Spinal cord (tissue), 9 donors: ENCODE measurements at regions not wholly inside any gene's neighbourhood (a gene's known extent, or its start where the extent isn't known, plus 50 kb on each side); places are given as distances from the start of the nearest gene placed in this dataset.
"Not testable (repeated sequence)": the region's sequence is repeated elsewhere in the genome, so short reads cannot be mapped to it uniquely, and the experiment has no call there.

ENCODE experiments used
- DNase-seq, 6 donors: peaks; one replicate each; pipeline versions ENCODE4 v3.0.0 to v3.0.0-alpha.2; 2013 to 2015; ENCODE audit warnings: low spot score in 6 of 6, low read depth in 4 of 6
- H3K27ac ChIP-seq: one replicate; pipeline ENCODE4 v1.5.1; 2013; ENCODE audit warnings: low read depth, low read length, control low read depth
- H3K27me3 ChIP-seq: one replicate; pipeline ENCODE4 v1.6.1; 2013; ENCODE audit warnings: low read length; ENCODE audit not compliant: control insufficient read depth, insufficient read depth
- H3K36me3 ChIP-seq: one replicate; pipeline ENCODE4 v1.6.1; 2013; ENCODE audit warnings: low read length; ENCODE audit not compliant: control insufficient read depth, insufficient read depth
- H3K4me1 ChIP-seq: one replicate; pipeline ENCODE4 v1.6.1; 2013; ENCODE audit warnings: low read length; ENCODE audit not compliant: control insufficient read depth, insufficient read depth
- H3K4me3 ChIP-seq: one replicate; pipeline ENCODE4 v1.5.1; 2013; ENCODE audit warnings: low read depth, low read length, control low read depth
- H3K9me3 ChIP-seq: one replicate; pipeline ENCODE4 v1.6.1; 2013; ENCODE audit warnings: low read length; ENCODE audit not compliant: control insufficient read depth, insufficient read depth
- WGBS: methylation state at CpG from one replicate; pipeline ENCODE4 v1.1.5; 2013; ENCODE audit warnings: missing lambda C conversion rate; ENCODE audit not compliant: insufficient coverage; 5-methylcytosine and 5-hydroxymethylcytosine counted together
- donor health status: healthy.

- peaks cover 2% of the 10 kb centered on the region for H3K27me3 ChIP-seq
- WGBS = 90% methylated on average over 3 of the region's 3 CpGs
Observed at GRCh38 chr11:44471603-44472002, 93.9 kb upstream of the CD82 start.

GRCh38 chr11:44472916-44473315, 92.5 kb upstream of the CD82 start:
- DNase-seq = no peak
- Histone ChIP-seq H3K4me1 (no peaks in the 10 kb centered on the region), H3K27me3 (peaks cover 2% of the 10 kb centered on the region), H3K36me3 (no peaks in the 10 kb centered on the region), H3K9me3 (no peaks in the 10 kb centered on the region), H3K27ac (no peak overlapping the region), H3K4me3 (no peak overlapping the region)
- 71% methylated on average over 4 of the region's 4 CpGs for WGBS

More at GRCh38 chr11:44471603-44472002, 93.9 kb upstream of the CD82 start:
- H3K9me3 ChIP-seq = no peaks in the 10 kb centered on the region
- no peak overlapping the region for H3K27ac ChIP-seq
- H3K36me3 ChIP-seq = no peaks in the 10 kb centered on the region
- no peak for DNase-seq
- H3K4me1 ChIP-seq = no peaks in the 10 kb centered on the region
- H3K4me3 ChIP-seq = no peak overlapping the region

GRCh38 chr11:44474702-44475101, 90.8 kb upstream of the CD82 start:
- DNase-seq = no peak
- Histone ChIP-seq H3K4me3 (no peak overlapping the region), H3K36me3 (no peaks in the 10 kb centered on the region), H3K9me3 (no peaks in the 10 kb centered on the region), H3K4me1 (no peaks in the 10 kb centered on the region), H3K27me3 (peaks cover 2% of the 10 kb centered on the region), H3K27ac (no peak overlapping the region)
- WGBS = 95% methylated on average over 5 of the region's 5 CpGs

GRCh38 chr11:44475114-44475686, 90.3 kb upstream of the CD82 start:
- no peaks in the 10 kb centered on the region for H3K9me3 ChIP-seq
- 63% methylated on average over 8 of the region's 10 CpGs for WGBS
- no peak overlapping the region for H3K27ac ChIP-seq
- H3K4me3 ChIP-seq = no peak overlapping the region
- H3K4me1 ChIP-seq = no peaks in the 10 kb centered on the region
- no peaks in the 10 kb centered on the region for H3K36me3 ChIP-seq
- DNase-seq = no peak
- H3K27me3 ChIP-seq = peaks cover 2% of the 10 kb centered on the region

GRCh38 chr11:44482338-44482737, 83.1 kb upstream of the CD82 start:
- not testable (repeated sequence) for H3K27me3 ChIP-seq, H3K9me3 ChIP-seq, H3K4me1 ChIP-seq, H3K36me3 ChIP-seq, DNase-seq, H3K4me3 ChIP-seq, H3K27ac ChIP-seq
- no CpG with 5 or more reads among the region's 4 CpGs for WGBS

- DNase-seq = no peak
- H3K9me3 ChIP-seq = no peaks in the 10 kb centered on the region
- WGBS = 77% methylated on average over 9 of the region's 10 CpGs
- no peaks in the 10 kb centered on the region for H3K27me3 ChIP-seq
- H3K4me3 ChIP-seq = no peak overlapping the region
- H3K27ac ChIP-seq = no peak overlapping the region
- peaks cover 6% of the 10 kb centered on the region for H3K4me1 ChIP-seq
- H3K36me3 ChIP-seq = no peaks in the 10 kb centered on the region
Observed at GRCh38 chr11:44483919-44484610, 81.4 kb upstream of the CD82 start.

GRCh38 chr11:44488165-44488965, 77.1 kb upstream of the CD82 start:
- DNase-seq = peak in 1 of 6 donors; percentile 14
- WGBS = 61% methylated on average over 5 of the region's 8 CpGs

GRCh38 chr11:44493383-44493782, 72.1 kb upstream of the CD82 start:
- Histone ChIP-seq H3K27me3 (no peaks in the 10 kb centered on the region), H3K36me3 (no peaks in the 10 kb centered on the region), H3K9me3 (no peaks in the 10 kb centered on the region), H3K4me1 (peaks cover 1% of the 10 kb centered on the region), H3K4me3 (no peak overlapping the region), H3K27ac (no peak overlapping the region)
- DNase-seq = no peak

More at GRCh38 chr11:44488165-44488965, 77.1 kb upstream of the CD82 start:
- no peak overlapping the region for H3K4me3 ChIP-seq
- no peaks in the 10 kb centered on the region for H3K27me3 ChIP-seq
- no peak overlapping the region for H3K27ac ChIP-seq
- H3K4me1 ChIP-seq = peaks cover 6% of the 10 kb centered on the region
- no peaks in the 10 kb centered on the region for H3K9me3 ChIP-seq
- H3K36me3 ChIP-seq = no peaks in the 10 kb centered on the region

- Histone ChIP-seq H3K27ac (no peak overlapping the region), H3K27me3 (no peaks in the 10 kb centered on the region), H3K36me3 (no peaks in the 10 kb centered on the region), H3K9me3 (no peaks in the 10 kb centered on the region), H3K4me1 (no peaks in the 10 kb centered on the region), H3K4me3 (no peak overlapping the region)
- DNase-seq = no peak
- WGBS = no CpG with 5 or more reads among the region's 1 CpG
Observed at GRCh38 chr11:44493930-44494329, 71.5 kb upstream of the CD82 start.
